Spleen (tissue), 11 donors: ENCODE measurements at regions not wholly inside any gene's neighbourhood (a gene's known extent, or its start where the extent isn't known, plus 50 kb on each side); places are given as distances from the start of the nearest gene placed in this dataset.
"Not testable (repeated sequence)": the region's sequence is repeated elsewhere in the genome, so short reads cannot be mapped to it uniquely, and the experiment has no call there.

Experiments used
- DNase-seq: peaks from one replicate; pipeline ENCODE4 v3.0.0-alpha.2; 2020
- H3K27ac ChIP-seq, 8 donors: fragments of 200-600 bp; sonication (generic) in 7 of 8; 1 replicate in 4 of 8; 2 replicates in 4 of 8; pipeline versions ENCODE4 v1.5.0 to v1.8.0; 2016 to 2021; ENCODE audit warnings: inconsistent platforms in 4 of 8, mild to moderate bottlenecking in 4 of 8, moderate library complexity in 1 of 8
- H3K27me3 ChIP-seq, 7 donors: fragments of 200-600 bp; sonication (generic) in 6 of 7; replicated peaks in 1 of 7; 1 replicate in 4 of 7; 2 replicates in 3 of 7; pipeline versions ENCODE4 v1.5.0 to v1.8.0; 2016 to 2021; ENCODE audit warnings: inconsistent platforms in 3 of 7, mild to moderate bottlenecking in 1 of 7
- H3K36me3 ChIP-seq, 6 donors: fragments of 200-600 bp; sonication (generic) in 5 of 6; 1 replicate in 4 of 6; 2 replicates in 2 of 6; pipeline versions ENCODE4 v1.5.0 to v1.8.0; 2016 to 2021; ENCODE audit warnings: inconsistent platforms in 2 of 6
- H3K4me1 ChIP-seq, 6 donors: fragments of 200-600 bp; sonication (generic) in 5 of 6; 1 replicate in 3 of 6; 2 replicates in 3 of 6; pipeline versions ENCODE4 v1.5.0 to v1.8.0; 2016 to 2021; ENCODE audit warnings: inconsistent platforms in 3 of 6
- H3K4me3 ChIP-seq, 8 donors: fragments of 200-600 bp; sonication (generic) in 7 of 8; 1 replicate in 4 of 8; 2 replicates in 4 of 8; pipeline versions ENCODE4 v1.5.0 to v1.8.0; 2016 to 2021; ENCODE audit warnings: inconsistent platforms in 4 of 8, mild to moderate bottlenecking in 4 of 8, moderate library complexity in 2 of 8
- H3K9me3 ChIP-seq, 8 donors: fragments of 200-600 bp; sonication (generic) in 7 of 8; 1 replicate in 4 of 8; 2 replicates in 4 of 8; pipeline versions ENCODE4 v1.5.0 to v1.8.0; 2016 to 2021; ENCODE audit warnings: inconsistent platforms in 4 of 8
- POLR2A ChIP-seq, 3 donors: fragments of 450-650 bp; IDR thresholded peaks; one replicate each; pipeline ENCODE4 v1.5.1; 2017; ENCODE audit warnings: antibody characterized with exemption in 3 of 3, mild to moderate bottlenecking in 1 of 3
- POLR2AphosphoS5 ChIP-seq, 3 donors: sonication (generic); formaldehyde crosslinking; IDR thresholded peaks; one replicate each; pipeline ENCODE4 v1.5.1; 2017; ENCODE audit warnings: antibody characterized with exemption in 3 of 3
- WGBS, 5 donors: extraction: QIAGEN DNeasy Blood & Tissue Kit in 3 of 5; methylation state at CpG; one replicate each; pipeline versions ENCODE4 v1.1.5 to v1.1.7; 2013 to 2018; 5-methylcytosine and 5-hydroxymethylcytosine counted together
- intact Hi-C: fragments of 100-400 bp; cut with DNase I; formaldehyde crosslinking; loops from one replicate; pipeline ENCODE4 v1.15.0; 2023; ENCODE audit warnings: low total_unique reads
- TF ChIP-seq, protein P1 (sequence below), 11 experiments: fragments of 200-600 bp in 7 of 11; fragments of 450-650 bp in 4 of 11; sonication (generic) in 4 of 11; IDR thresholded peaks in 8 of 11; conservative IDR thresholded peaks in 3 of 11; 1 replicate in 7 of 11; 2 replicates in 4 of 11; pipeline versions ENCODE4 v1.4.0 to v1.8.0; 2016 to 2021; ENCODE audit warnings: antibody characterized with exemption in 11 of 11, inconsistent platforms in 4 of 11, mild to moderate bottlenecking in 1 of 11
- donor health status: healthy with polysubstance abuse.
- donor health status: DM: no; HTN: no; CAD: no; lungs with moderate emphysema.
- donor health status: DM: no; HTN: no; CAD: no.
- donor health status: Bipolar disorder and iron deficiency.
- donor health status: healthy.
- donor health status: DM: no; HTN: no; CAD: no.
- donor health status: DM: yes; HTN: yes; CAD: no.

DNA sequence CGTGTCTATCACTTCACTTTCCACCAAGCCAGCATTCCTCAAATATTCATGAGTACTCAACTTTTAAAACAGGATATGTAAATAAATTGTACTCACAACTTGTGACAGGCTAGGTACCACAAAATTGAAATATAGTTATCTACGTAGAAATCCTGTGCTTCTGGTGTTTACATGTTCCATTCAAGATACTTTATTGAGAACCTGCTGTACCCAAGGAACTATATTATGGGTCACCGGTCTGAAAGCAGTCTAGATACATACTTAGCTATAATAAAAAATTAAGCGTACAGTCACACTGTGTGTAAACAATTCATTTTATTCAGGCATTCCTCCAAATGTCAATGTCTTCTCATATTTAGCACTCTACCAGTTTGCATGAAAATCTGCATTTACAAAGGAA lies 482.2 kb upstream of the SOX9 start:
- WGBS, 5 donors: 71 to 90% (median 86%) methylated on average over 4 of the region's 4 CpGs
- Histone ChIP-seq H3K27ac (no peak overlapping the region), H3K4me1 (no peaks in the 10 kb centered on the region), H3K4me3 (no peak overlapping the region), H3K9me3 (peaks cover 0 to under 1% (median 0%) of the 10 kb centered on the region in 8 donors), H3K36me3 (no peaks in the 10 kb centered on the region), H3K27me3 (no peaks in the 10 kb centered on the region)
- TF ChIP-seq POLR2A (IDR thresholded peaks at IDR 0.05): no peak
- TF ChIP-seq POLR2AphosphoS5 (IDR thresholded peaks at IDR 0.05): no peak
- TF ChIP-seq, protein P1, sequence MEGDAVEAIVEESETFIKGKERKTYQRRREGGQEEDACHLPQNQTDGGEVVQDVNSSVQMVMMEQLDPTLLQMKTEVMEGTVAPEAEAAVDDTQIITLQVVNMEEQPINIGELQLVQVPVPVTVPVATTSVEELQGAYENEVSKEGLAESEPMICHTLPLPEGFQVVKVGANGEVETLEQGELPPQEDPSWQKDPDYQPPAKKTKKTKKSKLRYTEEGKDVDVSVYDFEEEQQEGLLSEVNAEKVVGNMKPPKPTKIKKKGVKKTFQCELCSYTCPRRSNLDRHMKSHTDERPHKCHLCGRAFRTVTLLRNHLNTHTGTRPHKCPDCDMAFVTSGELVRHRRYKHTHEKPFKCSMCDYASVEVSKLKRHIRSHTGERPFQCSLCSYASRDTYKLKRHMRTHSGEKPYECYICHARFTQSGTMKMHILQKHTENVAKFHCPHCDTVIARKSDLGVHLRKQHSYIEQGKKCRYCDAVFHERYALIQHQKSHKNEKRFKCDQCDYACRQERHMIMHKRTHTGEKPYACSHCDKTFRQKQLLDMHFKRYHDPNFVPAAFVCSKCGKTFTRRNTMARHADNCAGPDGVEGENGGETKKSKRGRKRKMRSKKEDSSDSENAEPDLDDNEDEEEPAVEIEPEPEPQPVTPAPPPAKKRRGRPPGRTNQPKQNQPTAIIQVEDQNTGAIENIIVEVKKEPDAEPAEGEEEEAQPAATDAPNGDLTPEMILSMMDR (IDR thresholded peaks at IDR 0.05 in 8 of 11, conservative IDR thresholded peaks at IDR 0.05 in 3 of 11): no peak
- intact Hi-C loops: no loop called here
- no peak for DNase-seq

DNA sequence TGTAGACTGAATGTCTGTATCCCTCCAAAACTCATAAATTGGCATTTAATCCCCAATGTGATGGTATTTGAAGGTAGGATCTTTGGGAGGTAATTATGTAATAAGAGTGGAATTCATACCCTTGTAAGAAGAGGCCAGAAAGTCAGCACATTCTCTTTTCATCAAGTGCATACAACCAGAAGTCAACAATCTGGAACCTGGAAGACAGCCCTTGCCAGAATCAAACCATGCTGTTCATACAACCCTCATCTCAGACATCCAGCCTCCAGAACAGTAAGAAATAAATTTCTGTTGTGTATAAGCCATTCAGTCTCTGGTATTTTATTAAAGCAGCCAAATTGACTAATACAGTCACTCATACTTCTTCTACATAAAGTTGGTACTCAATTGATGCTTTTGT lies 481.0 kb upstream of the SOX9 start:
- H3K4me1 ChIP-seq: no peaks in the 10 kb centered on the region
- H3K36me3 ChIP-seq: no peaks in the 10 kb centered on the region
- no peak overlapping the region for H3K27ac ChIP-seq
- no peak overlapping the region for H3K4me3 ChIP-seq
- no peak for DNase-seq
- no peaks in the 10 kb centered on the region for H3K27me3 ChIP-seq
- intact Hi-C loops: no loop called here
- H3K9me3 ChIP-seq: peaks cover 0 to 13% (median under 1%) of the 10 kb centered on the region in 8 donors
- TF ChIP-seq POLR2A (IDR thresholded peaks at IDR 0.05): no peak
- TF ChIP-seq, protein P1 (IDR thresholded peaks at IDR 0.05 in 8 of 11, conservative IDR thresholded peaks at IDR 0.05 in 3 of 11): no peak
- TF ChIP-seq POLR2AphosphoS5 (IDR thresholded peaks at IDR 0.05): no peak

GRCh38 chr17:71646890-71647289 lies 473.9 kb upstream of the SOX9 start:
- H3K27me3 ChIP-seq, DNase-seq, H3K36me3 ChIP-seq, intact Hi-C loops, H3K27ac ChIP-seq, H3K4me3 ChIP-seq, H3K4me1 ChIP-seq: not testable (repeated sequence)
- WGBS, 5 donors: 60 to 81% (median 73%) methylated on average over 2 of the region's 2 CpGs
- H3K9me3 ChIP-seq: peaks cover 0 to 57% (median 29%) of the 10 kb centered on the region in 8 donors

DNA sequence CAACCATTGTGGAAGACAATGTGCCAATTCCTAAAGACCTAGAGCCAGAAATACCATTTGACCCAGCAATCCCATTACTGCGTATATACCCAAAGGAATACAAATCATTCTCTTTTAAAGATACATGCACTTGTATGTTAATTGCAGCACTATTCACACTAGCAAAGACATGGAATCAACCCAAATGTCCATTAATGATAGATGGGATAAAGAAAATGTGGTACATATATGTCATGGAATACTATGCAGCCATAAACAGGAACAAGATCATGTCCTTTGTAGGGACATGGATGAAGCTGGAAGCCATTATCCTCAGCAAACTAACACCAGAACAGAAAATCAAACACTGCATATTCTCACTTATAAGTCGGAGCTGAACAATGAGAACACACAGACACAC lies 472.5 kb upstream of the SOX9 start:
- H3K36me3 ChIP-seq, H3K27me3 ChIP-seq, H3K4me3 ChIP-seq, intact Hi-C loops, DNase-seq, H3K27ac ChIP-seq, H3K4me1 ChIP-seq: not testable (repeated sequence)
- H3K9me3 ChIP-seq: peaks cover 0 to 64% (median 36%) of the 10 kb centered on the region in 8 donors
- WGBS, 5 donors: 79 to 98% (median 95%) methylated on average over 2 of the region's 2 CpGs

GRCh38 chr17:71649941-71650350 lies 470.9 kb upstream of the SOX9 start:
- Histone ChIP-seq H3K27me3 (no peaks in the 10 kb centered on the region), H3K36me3 (no peaks in the 10 kb centered on the region), H3K4me1 (no peaks in the 10 kb centered on the region), H3K27ac (no peak overlapping the region), H3K9me3 (peaks cover 0 to 53% (median 39%) of the 10 kb centered on the region in 8 donors), H3K4me3 (no peak overlapping the region)
- no peak for DNase-seq
- TF ChIP-seq POLR2AphosphoS5 (IDR thresholded peaks at IDR 0.05): no peak
- TF ChIP-seq, protein P1 (IDR thresholded peaks at IDR 0.05 in 8 of 11, conservative IDR thresholded peaks at IDR 0.05 in 3 of 11): no peak
- no peak for TF ChIP-seq POLR2A (IDR thresholded peaks at IDR 0.05)
- intact Hi-C loops: no loop called here
